ENCODE measurements at regions not wholly inside any gene's neighbourhood (a gene's known extent, or its start where the extent isn't known, plus 50 kb on each side); places are given as distances from the start of the nearest gene placed in this dataset.

DNA sequence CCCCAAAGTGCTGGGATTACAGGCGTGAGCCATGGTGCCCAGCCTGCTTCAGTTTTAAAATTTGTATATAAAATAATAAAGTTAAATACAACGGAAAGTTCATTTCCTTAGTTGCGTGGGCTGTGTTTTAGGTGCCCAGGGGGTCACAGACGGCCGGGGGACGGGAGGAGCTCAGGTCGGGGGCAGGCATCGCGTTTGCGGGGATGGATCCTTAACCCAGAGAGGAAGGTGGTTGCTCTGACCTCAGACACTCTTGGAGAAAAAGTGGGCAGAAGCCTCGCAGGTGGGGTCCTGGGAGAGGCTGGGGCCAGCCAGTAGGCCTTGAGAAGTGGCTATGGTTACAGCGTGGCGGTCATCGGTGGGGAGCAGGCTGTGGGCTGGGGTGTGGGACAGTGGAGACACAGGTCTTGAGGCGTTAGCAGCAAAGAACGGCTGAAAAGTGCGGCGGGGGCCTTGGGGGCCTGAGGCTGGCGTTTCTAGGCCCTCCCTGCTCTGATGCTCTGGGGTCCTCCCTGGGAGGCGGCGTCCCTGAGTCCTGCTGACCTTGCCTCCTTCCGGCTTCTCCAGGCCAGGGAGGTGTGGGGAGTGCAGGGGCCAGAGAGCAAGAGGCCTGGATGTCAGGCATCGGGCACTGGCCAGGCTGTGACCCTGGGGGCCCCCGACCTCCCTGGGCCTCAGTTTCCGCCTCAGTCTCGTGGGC is 54.4 kb downstream of the UNCX start:
- no peak for DNase-seq

DNA sequence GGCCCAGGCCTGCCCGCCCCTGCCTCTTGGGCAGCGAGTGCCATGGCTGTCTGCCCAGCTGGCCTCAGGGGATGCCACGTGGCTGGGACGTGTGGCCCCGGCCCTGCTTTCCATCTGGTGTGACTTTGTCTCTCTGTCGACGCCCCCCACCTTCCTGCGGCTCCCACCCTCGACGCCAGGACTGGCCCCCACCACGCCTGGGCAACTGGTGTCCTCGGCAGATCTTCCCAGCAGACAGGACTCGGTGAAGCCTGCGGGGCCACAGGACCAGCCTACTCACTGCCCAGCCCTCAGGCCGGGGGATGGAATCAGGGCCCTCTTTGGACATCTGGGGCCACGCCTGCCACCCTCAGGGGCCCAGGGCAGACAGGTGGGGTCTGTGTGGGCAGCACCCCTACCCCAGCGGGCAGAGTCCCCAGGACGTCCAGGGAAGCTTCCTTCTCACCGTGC is 55.1 kb downstream of the UNCX start:
- no peak for DNase-seq

DNA sequence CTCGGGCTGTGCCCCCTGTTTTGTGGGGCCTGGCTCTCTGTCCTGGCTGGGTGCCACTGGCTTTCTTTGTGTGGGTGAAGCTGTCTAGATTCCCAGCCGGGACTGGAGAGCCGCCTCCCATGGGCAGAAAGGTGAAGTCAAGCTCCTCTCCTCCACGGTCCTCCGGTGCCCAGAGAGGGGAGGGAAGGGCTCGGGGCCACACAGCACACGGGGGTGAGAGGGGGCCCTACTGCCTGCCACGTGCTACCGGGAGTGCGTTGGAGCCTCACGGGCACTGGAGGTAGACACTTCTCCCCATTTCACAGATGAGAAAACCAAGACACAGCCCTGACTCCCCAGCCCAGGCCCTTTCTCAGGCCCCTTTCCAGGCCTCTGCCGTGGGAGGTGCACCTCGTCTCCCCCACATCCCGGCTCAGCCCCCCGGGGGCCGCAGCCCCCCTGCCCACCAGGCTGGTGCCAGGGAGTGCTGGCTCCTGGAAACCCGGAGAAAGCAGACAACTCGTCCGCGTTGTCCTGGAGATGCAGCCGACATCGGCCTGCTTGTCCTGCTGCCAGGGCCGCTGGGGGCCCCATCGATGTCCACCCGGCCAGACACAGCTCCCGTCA is 55.8 kb downstream of the UNCX start:
- DNase-seq: no peak

DNA sequence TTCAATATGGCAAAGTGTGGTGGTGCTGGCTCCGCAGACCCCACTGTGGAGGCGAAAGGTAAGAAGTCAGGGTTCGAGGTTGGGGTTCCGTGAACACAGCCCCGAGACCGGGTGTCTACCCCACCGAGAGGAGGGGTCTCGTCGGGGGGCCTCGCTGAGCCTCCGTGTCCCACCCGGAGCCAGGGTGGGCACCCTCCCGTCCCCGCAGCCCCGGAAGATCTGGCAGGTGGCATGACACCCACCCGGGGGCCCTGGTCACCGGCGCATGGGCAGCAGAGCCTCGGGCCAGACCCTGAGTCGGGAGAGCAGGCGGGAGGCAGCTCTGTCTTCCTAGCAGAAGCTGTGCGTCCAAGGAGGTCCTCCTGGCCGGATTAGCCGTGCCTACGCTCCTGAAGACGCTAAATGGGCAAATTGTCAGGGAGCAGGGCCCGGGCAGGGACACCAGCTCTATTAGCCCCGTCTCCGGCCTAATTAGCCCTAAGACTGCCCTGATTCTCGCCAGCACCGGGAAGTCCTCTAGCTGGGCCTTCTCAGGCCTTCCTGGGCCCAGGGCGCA is 56.4 kb downstream of the UNCX start:
- DNase-seq: no peak

DNA sequence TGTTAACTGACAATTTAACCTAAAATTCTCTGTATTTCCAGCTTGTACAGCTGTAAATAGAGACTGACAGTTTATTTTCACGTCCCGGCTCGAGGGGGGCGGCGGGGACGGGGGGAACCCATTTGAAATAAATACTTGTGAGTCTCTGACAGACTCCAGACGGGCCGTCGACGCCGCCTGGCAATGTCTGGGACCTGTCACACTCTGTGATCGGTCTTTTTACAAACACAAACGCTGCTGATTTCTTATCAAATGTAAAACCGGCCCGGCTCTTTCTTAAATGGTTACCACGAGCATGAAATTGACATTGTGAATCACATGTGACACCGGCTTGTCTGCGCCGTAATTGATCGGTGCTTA is 57.0 kb downstream of the UNCX start:
- DNase-seq: no peak

DNA sequence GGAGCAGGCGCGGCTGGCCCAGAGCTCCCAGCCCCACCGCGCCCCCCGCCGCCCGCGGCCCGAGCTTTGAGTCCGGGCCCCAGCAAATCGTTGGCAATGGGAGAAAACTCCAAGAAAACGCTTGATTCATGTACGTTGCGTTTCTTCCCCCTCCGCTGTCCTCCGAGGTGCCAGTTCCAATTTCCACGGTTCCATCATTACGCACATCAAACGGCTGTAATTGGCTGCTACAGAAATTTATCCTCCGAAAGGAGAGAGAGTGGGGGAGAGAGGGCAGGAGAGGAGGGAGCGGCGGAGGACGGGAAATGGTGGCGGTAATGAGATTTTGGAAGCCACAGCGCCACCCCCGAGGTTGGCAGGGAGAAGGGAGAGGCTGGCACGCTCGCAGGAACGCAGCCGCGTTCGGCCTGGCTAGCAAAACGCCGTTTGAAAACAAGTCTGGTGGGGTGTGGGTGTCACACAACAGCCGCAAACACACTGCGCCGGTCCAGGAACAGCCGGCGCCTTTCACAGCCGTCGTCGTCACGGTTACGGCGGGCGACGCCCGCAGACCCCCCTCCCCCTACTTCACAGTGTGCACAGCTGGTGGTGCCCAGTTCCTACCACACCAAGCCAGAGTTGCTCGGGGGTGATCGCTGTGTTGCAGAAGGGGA is 57.5 kb downstream of the UNCX start:
- DNase-seq: peak; percentile 90

DNA sequence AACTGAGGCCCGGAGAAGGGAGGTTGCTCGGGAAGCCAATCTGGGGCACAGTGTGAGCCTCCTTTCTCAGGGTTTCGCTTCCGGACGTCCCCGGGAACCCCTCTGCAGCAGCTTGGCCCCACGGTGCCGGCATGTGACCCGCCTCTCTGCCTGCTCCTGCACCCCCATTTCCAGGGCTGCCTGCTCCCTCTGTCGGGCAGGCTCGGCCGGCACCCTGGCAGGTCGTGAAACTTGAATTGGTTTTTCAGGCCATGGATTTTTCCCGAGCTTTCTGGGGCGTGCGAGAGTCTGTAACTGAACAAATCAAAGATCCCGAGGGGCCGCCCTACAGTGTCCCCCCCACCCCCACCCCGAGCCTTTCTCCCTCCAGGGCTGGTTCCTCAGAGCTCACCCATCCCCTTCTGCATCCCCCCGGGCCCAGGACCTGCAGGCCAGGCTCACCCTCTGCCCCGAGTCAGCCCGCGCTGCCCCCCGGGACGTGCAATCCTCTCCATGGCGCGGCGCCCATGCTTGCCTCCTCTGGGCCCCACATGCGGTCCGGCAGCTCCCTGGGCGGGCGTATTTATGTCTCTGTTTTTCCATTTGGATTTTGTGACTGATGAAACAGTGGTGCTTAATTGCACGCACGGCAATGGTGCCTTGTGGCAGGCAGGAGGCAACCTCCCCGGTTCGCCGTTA is 58.1 kb downstream of the UNCX start:
- DNase-seq: no peak

DNA sequence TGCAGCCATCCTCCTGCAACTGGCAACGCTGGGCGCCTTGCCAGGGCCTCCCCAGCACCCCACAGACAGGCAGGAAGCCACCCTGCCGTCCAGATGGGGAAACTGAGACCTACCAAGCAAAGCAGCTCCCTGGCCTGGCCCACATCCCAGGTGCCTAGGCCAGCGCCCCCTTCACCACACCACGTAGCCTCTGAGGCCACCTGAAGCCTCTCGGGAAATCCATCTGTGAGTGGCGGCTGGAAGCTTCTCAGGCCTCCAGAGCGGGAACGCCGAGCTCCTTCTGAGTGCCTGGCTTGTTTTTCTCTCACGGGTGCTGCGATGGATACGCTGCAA is 58.7 kb downstream of the UNCX start:
- DNase-seq: no peak

DNA sequence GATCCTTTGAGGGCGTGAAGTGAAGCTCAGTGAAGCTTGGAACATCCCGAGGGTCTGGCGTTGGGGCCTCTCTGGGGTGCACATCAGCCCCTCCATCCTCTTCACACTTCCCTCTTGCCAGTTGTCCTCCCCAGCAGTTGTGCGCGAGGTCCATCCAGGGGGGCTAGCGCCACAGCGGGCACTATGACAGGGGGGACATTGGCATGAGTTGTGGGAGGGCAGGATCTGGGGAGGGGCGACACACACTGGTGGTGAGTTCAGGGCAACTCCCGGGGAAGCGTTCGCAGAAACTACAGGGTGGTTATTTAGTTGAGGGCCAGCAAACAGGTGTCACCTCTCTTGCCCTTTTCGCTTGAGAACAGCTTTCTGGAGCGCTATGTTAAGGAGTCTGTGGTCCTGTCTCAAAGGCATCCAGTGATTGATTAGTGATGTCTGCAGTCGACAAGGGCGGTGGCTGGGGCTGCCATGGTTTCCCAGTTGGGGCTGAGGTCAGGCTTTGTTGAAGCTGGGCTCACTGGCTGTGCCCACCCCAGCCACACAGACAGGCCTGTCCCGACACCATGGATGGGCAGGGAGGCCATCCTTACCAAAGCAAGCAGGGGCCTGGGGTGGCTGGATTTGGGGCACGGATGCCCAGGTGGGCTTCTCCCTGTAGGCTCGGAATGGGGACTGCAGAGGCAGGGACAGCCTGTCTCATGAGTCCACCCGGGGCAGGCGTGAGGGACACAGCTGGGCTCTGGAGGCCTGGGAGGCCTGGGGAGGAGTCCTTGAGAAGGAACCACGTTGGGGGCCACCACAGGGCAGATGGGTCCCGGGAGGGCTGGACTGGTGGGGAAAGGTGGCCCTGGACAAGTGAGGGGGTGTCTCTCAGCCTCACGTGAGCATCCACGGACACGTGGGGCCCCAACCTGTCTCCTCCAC is 59.4 kb downstream of the UNCX start:
- no peak for DNase-seq

DNA sequence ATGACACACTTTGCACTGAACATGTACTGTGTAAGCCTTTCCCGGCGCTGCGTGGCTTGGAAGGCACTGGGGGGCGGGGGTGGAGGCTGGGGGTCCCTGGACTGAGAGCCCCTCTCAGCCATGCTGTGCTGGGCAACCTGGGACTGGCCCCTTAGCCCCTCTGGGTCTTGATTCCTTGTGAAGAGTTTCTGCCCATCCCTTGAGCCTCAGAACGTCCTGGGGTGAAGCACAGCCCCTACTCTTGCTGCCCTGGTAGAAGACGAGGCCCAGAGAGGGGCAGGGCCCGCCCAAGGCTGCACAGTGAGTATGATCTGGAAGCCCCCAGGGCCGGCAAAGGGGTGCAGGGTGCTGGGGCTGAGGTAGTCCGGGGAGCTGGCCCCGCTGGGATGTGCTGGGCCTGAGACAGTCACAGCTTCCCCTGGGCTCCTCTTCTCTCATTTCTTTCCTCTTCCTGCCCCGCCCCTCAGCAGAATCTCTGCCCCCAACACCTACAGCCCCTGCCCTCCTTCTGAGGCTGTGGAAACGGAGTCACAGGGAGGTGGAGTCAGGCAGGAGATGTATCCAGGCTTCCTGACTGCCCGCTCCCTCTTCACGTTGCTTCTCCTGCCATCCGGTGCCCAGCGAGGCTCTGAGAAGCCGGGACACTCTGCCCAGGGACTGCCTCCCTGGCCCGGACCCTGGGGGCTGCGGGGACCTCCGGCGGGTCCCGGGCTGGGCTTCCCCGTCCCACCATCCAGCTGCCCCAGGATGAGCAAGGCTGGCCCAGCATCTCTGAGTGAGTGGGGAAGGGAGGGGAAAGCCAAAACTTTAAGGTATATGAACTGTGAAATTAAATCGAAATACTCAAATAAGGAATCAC is 60.5 kb downstream of the UNCX start:
- DNase-seq: no peak

DNA sequence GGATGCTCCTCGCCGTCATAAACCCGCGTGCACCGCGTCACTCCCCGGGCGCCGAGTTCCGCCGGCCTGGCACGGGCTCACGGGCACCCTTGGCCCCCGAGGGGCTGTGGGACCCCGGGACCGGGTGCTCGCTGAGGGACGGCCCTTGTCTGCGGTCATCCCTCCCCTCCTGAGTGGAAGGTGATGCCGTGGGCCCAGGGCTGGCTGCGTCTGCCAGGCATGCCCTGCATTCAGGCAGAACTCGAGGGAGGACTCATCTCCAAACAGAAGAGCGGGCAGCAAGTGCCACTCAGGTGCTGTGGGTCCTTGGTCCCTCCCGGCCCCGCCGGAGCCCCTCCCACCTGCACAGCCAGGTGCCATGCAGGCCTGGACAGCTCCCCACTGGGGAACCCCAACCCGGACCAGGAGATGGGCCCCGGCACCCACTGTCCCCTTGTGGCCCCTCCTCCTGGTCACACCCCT is 61.3 kb downstream of the UNCX start:
- DNase-seq: no peak

DNA sequence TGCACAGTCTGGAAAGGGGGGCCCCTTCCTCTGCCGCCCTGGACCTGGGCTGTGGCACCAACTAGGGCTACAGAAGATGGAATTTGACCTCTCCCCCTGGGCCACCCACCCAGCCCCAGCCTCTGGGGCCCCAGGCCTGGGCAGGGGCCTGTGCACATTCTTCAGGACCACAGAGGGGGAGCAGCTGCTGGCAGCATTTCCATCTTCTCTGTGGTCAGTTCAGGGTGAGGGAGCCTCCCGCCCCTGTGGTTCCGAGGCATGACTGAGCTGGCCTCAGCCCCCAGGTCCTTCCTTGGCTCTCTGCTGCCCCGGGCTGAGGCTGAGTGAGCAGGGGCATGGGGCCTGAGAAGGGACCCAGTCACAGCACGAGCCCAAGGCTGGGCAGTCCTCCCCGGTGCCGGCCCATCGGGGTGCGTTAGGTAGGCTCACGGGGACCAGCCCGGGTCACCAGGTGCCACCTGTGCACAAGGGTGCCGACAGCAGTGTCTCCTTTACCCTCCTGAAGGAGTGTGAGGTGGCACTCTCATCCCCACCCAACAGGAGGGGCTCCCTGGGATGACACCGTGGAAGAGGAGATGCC is 63.2 kb downstream of the UNCX start:
- no peak for DNase-seq

DNA sequence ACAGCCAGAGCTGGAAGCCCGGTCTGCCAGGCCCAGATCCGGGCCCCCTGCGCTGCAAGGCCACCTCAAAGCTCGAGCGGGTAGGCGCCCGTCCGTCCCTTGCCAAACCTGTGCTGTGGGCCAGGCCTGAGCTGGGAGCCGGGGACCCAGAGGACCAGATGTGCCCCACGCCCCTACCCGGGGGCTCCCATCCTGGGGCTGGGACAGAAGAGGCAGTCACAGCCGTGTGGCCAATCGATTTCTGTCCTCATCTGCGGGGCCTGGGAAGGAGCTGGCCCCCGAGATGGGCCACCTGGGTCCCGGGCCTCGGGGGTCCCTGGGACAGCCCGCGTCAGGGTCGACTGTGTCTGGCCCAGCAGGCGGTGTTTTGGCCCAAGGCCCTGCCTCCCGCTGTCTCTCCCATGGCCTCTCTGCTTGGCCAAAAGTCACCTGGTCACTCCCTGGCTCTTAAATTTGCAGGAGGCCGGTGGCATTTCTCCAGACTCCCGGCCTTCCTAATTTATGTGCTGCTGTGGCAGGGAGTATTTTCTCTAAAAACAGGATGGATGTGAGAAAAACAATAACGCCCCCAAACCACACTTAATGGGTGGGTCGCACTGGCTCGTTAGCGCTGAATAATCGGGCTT is 63.8 kb downstream of the UNCX start:
- no peak for DNase-seq

DNA sequence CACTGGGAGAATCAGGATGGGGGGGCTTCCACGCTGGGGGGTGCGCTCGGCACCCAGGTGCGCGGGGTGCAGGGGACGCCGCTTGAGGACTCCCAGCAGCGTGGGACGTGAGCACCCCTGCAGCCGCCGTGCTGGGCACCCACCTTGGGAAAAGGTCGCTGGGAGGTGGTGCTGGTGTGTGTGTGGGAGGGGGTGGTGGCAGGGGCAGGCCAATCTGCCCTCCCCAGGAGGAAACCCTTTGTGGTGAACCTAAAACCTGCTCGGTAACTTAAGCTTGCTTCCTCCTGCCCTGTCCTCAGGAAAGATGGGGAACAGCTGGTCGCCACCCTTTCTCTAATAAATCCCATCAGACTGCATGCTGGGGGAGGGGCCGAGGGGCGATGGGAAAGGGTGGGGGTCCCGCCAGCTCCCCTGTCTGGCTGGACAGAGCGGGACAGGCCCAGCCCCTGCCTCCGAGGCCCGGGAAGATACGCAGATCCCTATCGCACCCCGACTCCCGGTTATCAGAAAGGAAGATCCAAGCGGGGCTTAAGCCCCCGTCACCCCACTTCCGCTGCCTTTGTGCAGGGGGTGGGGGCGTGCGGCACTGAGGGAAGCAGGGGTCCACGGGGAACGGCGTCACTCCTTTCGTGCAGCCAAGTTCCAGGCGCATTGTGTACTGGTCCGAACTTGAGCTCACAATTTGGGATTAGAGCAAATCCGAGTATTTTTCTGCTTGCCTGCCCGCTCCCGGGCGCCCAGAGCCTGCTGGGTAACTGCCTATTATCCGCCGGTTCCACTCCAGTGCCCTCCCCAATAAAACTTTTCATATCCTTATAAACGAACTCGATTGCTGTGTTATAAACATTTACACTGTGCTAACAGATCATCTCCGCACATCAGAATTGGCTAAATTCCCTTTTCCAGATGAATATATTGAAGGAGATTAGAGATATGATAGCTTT is 64.6 kb downstream of the UNCX start:
- no peak for DNase-seq

DNA sequence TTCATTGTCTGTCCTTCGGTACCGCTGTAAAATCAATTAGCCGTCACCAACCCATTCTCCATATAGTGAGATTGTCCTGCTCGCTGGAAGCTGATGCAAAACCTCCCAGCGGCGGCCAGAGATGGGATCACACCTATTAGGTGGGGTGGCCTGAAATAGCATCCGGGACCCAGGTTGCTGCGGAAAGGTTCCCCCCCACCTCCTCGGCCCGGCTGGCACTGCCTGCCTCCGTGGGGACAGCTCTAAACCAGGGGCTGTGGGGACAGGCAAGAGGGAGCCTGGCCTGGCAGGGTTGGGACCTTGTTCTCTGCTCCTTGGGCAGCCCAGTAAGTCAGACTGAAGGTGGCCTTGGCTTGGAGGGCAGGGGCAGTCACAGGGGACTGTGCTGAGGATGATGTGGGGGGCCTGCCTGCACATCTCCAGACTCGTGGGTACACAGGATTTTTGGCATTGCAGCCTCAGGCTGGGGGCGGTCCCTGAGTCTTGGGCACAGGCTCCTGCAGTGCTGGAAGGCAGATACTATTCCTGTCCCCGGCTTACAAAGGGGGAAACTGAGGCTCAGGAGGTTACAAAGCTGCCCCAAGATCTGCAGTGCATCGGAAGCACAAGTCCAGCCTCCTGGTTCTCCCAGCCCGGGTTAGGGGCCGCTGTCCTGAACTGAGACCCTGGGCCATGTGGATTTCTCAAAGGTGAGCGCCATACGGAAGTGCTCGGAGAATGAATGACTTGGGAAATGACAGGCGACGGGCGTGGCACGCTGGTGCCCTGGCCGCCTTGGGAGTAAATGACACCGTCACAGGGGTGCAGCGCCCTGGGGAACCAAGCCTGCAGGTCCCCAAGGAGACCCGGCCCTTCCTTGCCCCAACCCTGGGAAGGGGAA is 65.6 kb downstream of the UNCX start:
- DNase-seq: no peak

DNA sequence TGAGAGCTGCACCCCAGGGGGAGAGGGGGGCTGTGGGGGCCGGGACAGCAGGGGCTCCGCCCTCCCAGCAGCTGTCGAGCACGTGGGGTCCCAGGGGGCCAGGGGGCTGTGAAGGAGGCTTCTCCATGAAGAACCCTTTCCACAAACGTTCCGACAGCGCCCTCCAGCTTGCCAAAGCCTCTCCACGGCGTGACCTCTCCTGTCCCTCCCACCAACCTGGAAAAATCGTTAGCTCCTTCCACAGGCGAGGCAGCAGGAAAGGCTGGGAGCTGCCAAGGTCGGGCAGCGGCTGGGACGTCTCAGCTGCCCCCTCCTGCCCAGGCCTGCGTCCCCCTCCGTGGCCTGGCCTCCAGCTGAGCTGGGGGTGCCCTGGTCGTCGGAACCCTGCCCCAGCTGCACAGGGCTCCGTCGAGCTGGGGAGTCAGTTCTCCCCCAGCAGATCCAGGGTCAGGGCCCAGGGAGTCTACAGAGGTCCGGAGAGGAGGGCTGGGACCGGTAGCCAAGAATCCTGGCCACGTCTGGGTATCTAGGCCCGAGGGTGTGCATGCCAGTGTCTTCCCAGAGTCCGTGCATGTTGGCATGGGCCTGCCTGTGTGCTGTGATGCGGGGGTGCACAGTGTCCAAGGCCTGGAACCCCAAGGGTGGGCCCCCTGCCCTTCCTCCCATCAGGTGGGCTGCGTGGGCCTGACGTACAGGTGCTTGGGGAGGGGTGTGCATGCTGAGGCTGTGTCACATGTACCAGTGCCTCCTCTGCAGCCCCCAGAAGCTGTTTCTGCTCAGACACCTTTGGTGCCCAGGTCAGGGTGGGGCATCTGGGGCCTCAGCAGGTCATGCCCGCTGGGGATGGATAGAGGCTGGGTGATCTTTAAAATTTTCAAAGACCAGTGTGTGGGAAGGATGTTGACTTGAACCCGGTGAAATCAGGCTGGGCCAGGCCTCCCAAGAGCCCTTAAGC is 66.5 kb downstream of the UNCX start:
- DNase-seq: no peak

DNA sequence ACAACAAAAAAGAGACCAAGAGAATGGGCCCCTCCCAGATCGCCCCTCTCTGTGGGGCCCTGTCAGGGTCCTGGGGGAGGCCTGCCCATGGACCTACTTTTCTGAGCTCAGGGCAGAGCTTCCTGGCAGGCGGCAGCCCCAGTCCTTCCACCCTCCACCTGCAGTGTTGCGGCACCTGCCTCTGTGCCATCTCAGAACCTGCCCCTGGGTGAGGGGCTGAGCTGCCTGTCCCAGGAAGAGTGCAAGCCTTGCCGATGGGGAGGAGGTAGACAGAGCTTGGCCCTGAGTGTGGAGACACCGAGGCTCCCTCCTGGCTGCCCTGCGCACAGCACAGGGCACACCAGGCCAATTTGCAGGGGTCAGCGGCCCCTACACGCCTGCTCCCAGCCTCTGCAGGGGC is 67.5 kb downstream of the UNCX start:
- no peak for DNase-seq

All from retina (tissue), 1 donor.